ENCODE measurements at regions not wholly inside any gene's neighbourhood (a gene's known extent, or its start where the extent isn't known, plus 50 kb on each side); places are given as distances from the start of the nearest gene placed in this dataset.

DNA sequence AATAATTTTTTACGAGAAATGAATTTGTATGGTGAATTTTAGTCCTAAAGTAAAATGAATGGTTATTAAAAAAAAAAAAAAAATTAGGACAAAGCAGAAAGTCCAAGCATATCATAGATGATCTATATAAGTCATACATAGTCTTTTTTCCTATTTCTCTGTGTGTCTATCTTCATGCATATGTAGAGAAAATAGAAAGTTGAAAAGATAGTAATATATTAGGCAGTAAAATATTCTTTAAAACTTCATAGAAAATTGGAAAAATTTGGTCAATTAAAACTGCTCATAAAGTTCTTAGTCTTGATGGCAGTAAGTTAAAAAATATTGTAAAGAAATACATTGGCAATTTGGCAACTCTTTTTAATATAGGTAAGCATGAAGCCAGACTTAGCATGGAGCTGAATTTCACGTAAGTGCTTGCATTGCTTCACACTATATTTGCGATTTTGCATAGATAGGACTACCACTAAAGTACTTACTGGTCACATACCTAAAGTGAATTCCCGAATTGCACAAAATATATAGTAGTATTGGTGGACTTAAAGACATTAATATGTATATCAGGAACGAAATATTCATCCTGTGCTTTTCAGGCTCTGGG, 303.8 kb downstream of the IPO8 start:
- H3K27ac ChIP-seq: no peak overlapping the region
- TF ChIP-seq CTCF (IDR thresholded peaks at IDR 0.05): no peak
- no peak for DNase-seq
- no peaks in the 10 kb centered on the region for H3K4me1 ChIP-seq
- H3K27me3 ChIP-seq: no peaks in the 10 kb centered on the region
- no peak for FAIRE-seq
- intact Hi-C loops (cut with DNase I): no loop called here
- ATAC-seq: no peak
- no peaks in the 10 kb centered on the region for H3K36me3 ChIP-seq
- H3K9me3 ChIP-seq: no peaks in the 10 kb centered on the region
- WGBS, 2 donors: 68 to 78% methylated on average over 5 of the region's 5 CpGs
- no peak overlapping the region for H3K4me3 ChIP-seq

- Histone ChIP-seq H3K27ac (no peak overlapping the region), H3K36me3 (no peaks in the 10 kb centered on the region), H3K4me1 (peaks cover 0 to 4% (median 0%) of the 10 kb centered on the region in 3 donors), H3K4me3 (no peak overlapping the region), H3K9me3 (no peaks in the 10 kb centered on the region), H3K27me3 (no peaks in the 10 kb centered on the region)
- WGBS, 2 donors: 55 to 58% methylated on average over 4 of the region's 4 CpGs
- intact Hi-C loops (cut with DNase I): no loop called here
- FAIRE-seq (no peak), DNase-seq (no peak), ATAC-seq (no peak)
- TF ChIP-seq CTCF (IDR thresholded peaks at IDR 0.05): no peak
Observed at GRCh38 chr12:30385706-30386105, 310.0 kb downstream of the IPO8 start.

- Histone ChIP-seq H3K27ac (no peak overlapping the region), H3K4me3 (no peak overlapping the region), H3K9me3 (no peaks in the 10 kb centered on the region), H3K4me1 (peaks cover 0 to 4% (median 0%) of the 10 kb centered on the region in 3 donors), H3K27me3 (no peaks in the 10 kb centered on the region), H3K36me3 (no peaks in the 10 kb centered on the region)
- no peak for ATAC-seq
- no peak for TF ChIP-seq CTCF (IDR thresholded peaks at IDR 0.05)
- intact Hi-C loops (cut with DNase I): no loop called here
- FAIRE-seq: no peak
- WGBS, 2 donors: 90 to 93% methylated on average over 1 of the region's 1 CpG
- DNase-seq: no peak
Observed at GRCh38 chr12:30384976-30385375, 310.7 kb downstream of the IPO8 start.

- H3K4me3 ChIP-seq: no peak overlapping the region
- WGBS, 2 donors: 96 to 97% methylated on average over 1 of the region's 1 CpG
- DNase-seq (no peak), FAIRE-seq (no peak), ATAC-seq (no peak)
- no peaks in the 10 kb centered on the region for H3K4me1 ChIP-seq
- no peak overlapping the region for H3K27ac ChIP-seq
- no peaks in the 10 kb centered on the region for H3K27me3 ChIP-seq
- intact Hi-C loops (cut with DNase I): no loop called here
- H3K36me3 ChIP-seq: no peaks in the 10 kb centered on the region
- no peak for TF ChIP-seq CTCF (IDR thresholded peaks at IDR 0.05)
- H3K9me3 ChIP-seq: no peaks in the 10 kb centered on the region
Observed at GRCh38 chr12:30378307-30378706, 317.4 kb downstream of the IPO8 start.

DNA sequence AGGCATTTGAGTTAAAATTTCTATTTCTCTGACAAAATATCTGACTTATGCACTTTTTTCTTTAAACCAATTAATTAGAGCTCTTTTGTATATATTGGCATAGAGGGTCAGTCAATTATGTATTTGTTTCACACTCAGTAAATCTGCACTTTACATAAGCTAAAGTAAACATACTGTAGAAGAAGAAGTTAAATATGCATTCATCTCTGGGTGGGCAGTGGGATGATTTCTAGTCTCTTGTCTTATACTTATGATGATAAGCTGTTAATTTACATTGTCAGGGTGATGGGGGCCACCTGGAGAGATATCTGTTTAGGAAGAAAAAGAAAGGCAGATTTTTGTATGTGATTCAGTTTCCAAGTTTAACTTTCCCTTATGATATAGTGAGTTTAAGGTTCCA, 330.8 kb downstream of the IPO8 start:
- Histone ChIP-seq H3K4me3 (no peak overlapping the region), H3K27ac (no peak overlapping the region), H3K9me3 (peaks cover 0 to 3% (median 0%) of the 10 kb centered on the region in 4 donors), H3K4me1 (no peaks in the 10 kb centered on the region), H3K36me3 (no peaks in the 10 kb centered on the region), H3K27me3 (no peaks in the 10 kb centered on the region)
- intact Hi-C loops (cut with DNase I): no loop called here
- no peak for FAIRE-seq
- no peak for TF ChIP-seq CTCF (IDR thresholded peaks at IDR 0.05)
- ATAC-seq: no peak
- no peak for DNase-seq
